Karpas-422 (cell line): ENCODE measurements at regions not wholly inside any gene's neighbourhood (a gene's known extent, or its start where the extent isn't known, plus 50 kb on each side); places are given as distances from the start of the nearest gene placed in this dataset.
"Not testable (repeated sequence)": the region's sequence is repeated elsewhere in the genome, so short reads cannot be mapped to it uniquely, and the experiment has no call there.

ENCODE experiments used
- DNase-seq: peaks from one replicate; pipeline ENCODE4 v3.0.0-alpha.2; 2015
- H2AFZ ChIP-seq: fragments of 200-600 bp; sonication (generic); 2 replicates; pipeline ENCODE4 v1.6.1; 2014; ENCODE audit warnings: antibody characterized with exemption, low read length, mixed read lengths
- H3K27ac ChIP-seq: fragments of 200-600 bp; sonication (generic); 2 replicates; pipeline ENCODE4 v1.5.1; 2014; ENCODE audit warnings: mild to moderate bottlenecking, low read length, moderate library complexity
- H3K27me3 ChIP-seq: fragments of 200-600 bp; sonication (generic); 2 replicates; pipeline ENCODE4 v1.6.1; 2014; ENCODE audit warnings: low read length, mixed read lengths
- H3K36me3 ChIP-seq: fragments of 200-600 bp; sonication (generic); 2 replicates; pipeline ENCODE4 v1.6.1; 2014; ENCODE audit warnings: low read length, mixed read lengths; ENCODE audit not compliant: insufficient read depth
- H3K4me1 ChIP-seq: fragments of 200-600 bp; sonication (generic); 2 replicates; pipeline ENCODE4 v1.6.1; 2014; ENCODE audit warnings: mild to moderate bottlenecking, low read length, mixed read lengths
- H3K4me2 ChIP-seq: fragments of 200-600 bp; sonication (generic); 2 replicates; pipeline ENCODE4 v1.6.1; 2014; ENCODE audit warnings: low read length, low read depth, mild to moderate bottlenecking; ENCODE audit not compliant: poor library complexity, severe bottlenecking
- H3K4me3 ChIP-seq: fragments of 200-600 bp; sonication (generic); 2 replicates; pipeline ENCODE4 v1.5.1; 2014; ENCODE audit warnings: mild to moderate bottlenecking, antibody characterized with exemption, low read length, mixed read lengths
- H3K79me2 ChIP-seq: fragments of 200-600 bp; sonication (generic); 2 replicates; pipeline ENCODE4 v1.6.1; 2014; ENCODE audit warnings: mild to moderate bottlenecking, low read length, mixed read lengths
- H3K9ac ChIP-seq: fragments of 200-600 bp; sonication (generic); 2 replicates; pipeline ENCODE4 v1.6.0; 2014; ENCODE audit warnings: low read length
- H3K9me2 ChIP-seq: fragments of 200-600 bp; sonication (generic), shearing (Covaris generic); replicated peaks from 2 replicates; pipeline ENCODE4 v1.6.0; 2014; ENCODE audit warnings: mild to moderate bottlenecking, low read length, moderate library complexity; ENCODE audit not compliant: insufficient read depth
- H3K9me3 ChIP-seq: fragments of 300-700, 200-600 bp; sonication (generic); 2 replicates; pipeline ENCODE4 v1.6.1; 2014; ENCODE audit warnings: low read length, mixed read lengths
- H4K20me1 ChIP-seq: fragments of 200-600 bp; sonication (generic); 2 replicates; pipeline ENCODE4 v1.6.1; 2014; ENCODE audit warnings: mild to moderate bottlenecking, antibody characterized with exemption, low read length, low read depth; ENCODE audit not compliant: insufficient read depth

- no peaks in the 10 kb centered on the region for H4K20me1 ChIP-seq
- H3K4me2 ChIP-seq, result no peak overlapping the region
- no peak overlapping the region for H3K9ac ChIP-seq
- peaks cover 11% of the 10 kb centered on the region; the same call in 1 of the 2 replicates for H3K9me3 ChIP-seq
- no peak for DNase-seq
- no peak overlapping the region for H3K27ac ChIP-seq
- no peaks in the 10 kb centered on the region for H3K79me2 ChIP-seq
- H3K9me2 ChIP-seq, result no peaks in the 10 kb centered on the region
- no peaks in the 10 kb centered on the region for H3K27me3 ChIP-seq
- no peaks in the 10 kb centered on the region for H3K4me1 ChIP-seq
- H3K36me3 ChIP-seq, result no peaks in the 10 kb centered on the region
- no peak overlapping the region for H3K4me3 ChIP-seq
- no peak overlapping the region for H2AFZ ChIP-seq
These were observed 622.8 kb upstream of the ZNF385D start for GRCh38 chr3:22373827-22374226.

- no peaks in the 10 kb centered on the region for H3K4me1 ChIP-seq
- no peak overlapping the region for H3K27ac ChIP-seq
- H3K27me3 ChIP-seq, result no peaks in the 10 kb centered on the region
- H3K4me3 ChIP-seq, result no peak overlapping the region
- no peaks in the 10 kb centered on the region for H3K9me2 ChIP-seq
- H3K9me3 ChIP-seq, result peaks cover 11% of the 10 kb centered on the region; the same call in 1 of the 2 replicates
- H3K4me2 ChIP-seq, result no peak overlapping the region
- no peak overlapping the region for H3K9ac ChIP-seq
- H2AFZ ChIP-seq, result no peak overlapping the region
- no peaks in the 10 kb centered on the region for H4K20me1 ChIP-seq
- DNase-seq, result no peak
- no peaks in the 10 kb centered on the region for H3K36me3 ChIP-seq
- no peaks in the 10 kb centered on the region for H3K79me2 ChIP-seq
These were observed 626.4 kb upstream of the ZNF385D start for GRCh38 chr3:22377421-22377820.

- H3K36me3 ChIP-seq, result no peaks in the 10 kb centered on the region
- H3K27me3 ChIP-seq, result no peaks in the 10 kb centered on the region
- H4K20me1 ChIP-seq, result no peaks in the 10 kb centered on the region
- H3K9ac ChIP-seq, result no peak overlapping the region
- peaks cover 5% of the 10 kb centered on the region; the same call in 1 of the 2 replicates for H3K9me3 ChIP-seq
- no peaks in the 10 kb centered on the region for H3K9me2 ChIP-seq
- H3K27ac ChIP-seq, result no peak overlapping the region
- H3K4me3 ChIP-seq, result no peak overlapping the region
- no peak overlapping the region for H2AFZ ChIP-seq
- H3K4me2 ChIP-seq, result no peak overlapping the region
- H3K4me1 ChIP-seq, result no peaks in the 10 kb centered on the region
- no peaks in the 10 kb centered on the region for H3K79me2 ChIP-seq
- no peak for DNase-seq
These were observed 627.9 kb upstream of the ZNF385D start for GRCh38 chr3:22378869-22379268.

- Histone ChIP-seq H3K4me1 (no peaks in the 10 kb centered on the region), H3K27me3 (no peaks in the 10 kb centered on the region), H3K27ac (no peak overlapping the region), H3K4me3 (no peak overlapping the region), H3K36me3 (no peaks in the 10 kb centered on the region), H4K20me1 (no peaks in the 10 kb centered on the region), H3K9me2 (no peaks in the 10 kb centered on the region), H2AFZ (no peak overlapping the region), H3K9ac (no peak overlapping the region), H3K79me2 (no peaks in the 10 kb centered on the region), H3K4me2 (no peak overlapping the region), H3K9me3 (no peaks in the 10 kb centered on the region; the same call in 1 of the 2 replicates)
- DNase-seq, result no peak
These were observed 629.2 kb upstream of the ZNF385D start for GRCh38 chr3:22380253-22380652.

GRCh38 chr3:22381564-22381963, 630.6 kb upstream of the ZNF385D start:
- not testable (repeated sequence) for H3K9me3 ChIP-seq, DNase-seq, H4K20me1 ChIP-seq, H3K27ac ChIP-seq, H3K79me2 ChIP-seq, H3K4me3 ChIP-seq, H3K36me3 ChIP-seq, H3K4me2 ChIP-seq, H2AFZ ChIP-seq, H3K9ac ChIP-seq, H3K27me3 ChIP-seq, H3K9me2 ChIP-seq, H3K4me1 ChIP-seq

GRCh38 chr3:22383285-22383684, 632.3 kb upstream of the ZNF385D start:
- Histone ChIP-seq H3K4me3 (no peak overlapping the region), H3K79me2 (no peaks in the 10 kb centered on the region), H2AFZ (no peak overlapping the region), H3K9ac (no peak overlapping the region), H3K27me3 (no peaks in the 10 kb centered on the region), H3K9me2 (no peaks in the 10 kb centered on the region), H3K27ac (no peak overlapping the region), H4K20me1 (no peaks in the 10 kb centered on the region), H3K4me2 (no peak overlapping the region), H3K4me1 (no peaks in the 10 kb centered on the region), H3K36me3 (no peaks in the 10 kb centered on the region), H3K9me3 (no peaks in the 10 kb centered on the region; the same call in 1 of the 2 replicates)
- no peak for DNase-seq

GRCh38 chr3:22386107-22386506, 635.1 kb upstream of the ZNF385D start:
- Histone ChIP-seq H3K4me2 (no peak overlapping the region), H3K9ac (no peak overlapping the region), H3K27ac (no peak overlapping the region), H3K79me2 (no peaks in the 10 kb centered on the region), H3K4me3 (no peak overlapping the region), H3K27me3 (no peaks in the 10 kb centered on the region), H4K20me1 (no peaks in the 10 kb centered on the region), H3K9me3 (no peaks in the 10 kb centered on the region), H2AFZ (no peak overlapping the region), H3K4me1 (no peaks in the 10 kb centered on the region), H3K9me2 (no peaks in the 10 kb centered on the region), H3K36me3 (no peaks in the 10 kb centered on the region)
- no peak for DNase-seq

- no peaks in the 10 kb centered on the region for H3K9me3 ChIP-seq
- H3K4me1 ChIP-seq, result no peaks in the 10 kb centered on the region
- no peaks in the 10 kb centered on the region for H3K27me3 ChIP-seq
- H3K9me2 ChIP-seq, result no peaks in the 10 kb centered on the region
- no peak overlapping the region for H3K4me3 ChIP-seq
- no peak overlapping the region for H3K9ac ChIP-seq
- H3K27ac ChIP-seq, result no peak overlapping the region
- no peak overlapping the region for H2AFZ ChIP-seq
- no peaks in the 10 kb centered on the region for H3K79me2 ChIP-seq
- no peaks in the 10 kb centered on the region for H4K20me1 ChIP-seq
- no peak overlapping the region for H3K4me2 ChIP-seq
- DNase-seq, result no peak
- H3K36me3 ChIP-seq, result no peaks in the 10 kb centered on the region
These were observed 641.3 kb upstream of the ZNF385D start for GRCh38 chr3:22392286-22392685.

- H2AFZ ChIP-seq, result no peak overlapping the region
- no peaks in the 10 kb centered on the region for H3K79me2 ChIP-seq
- no peak overlapping the region for H3K4me3 ChIP-seq
- H3K36me3 ChIP-seq, result no peaks in the 10 kb centered on the region
- no peaks in the 10 kb centered on the region for H4K20me1 ChIP-seq
- H3K4me2 ChIP-seq, result no peak overlapping the region
- H3K9ac ChIP-seq, result no peak overlapping the region
- DNase-seq, result no peak
- H3K9me3 ChIP-seq, result no peaks in the 10 kb centered on the region
- H3K4me1 ChIP-seq, result no peaks in the 10 kb centered on the region
- no peak overlapping the region for H3K27ac ChIP-seq
- no peaks in the 10 kb centered on the region for H3K9me2 ChIP-seq
- H3K27me3 ChIP-seq, result no peaks in the 10 kb centered on the region
These were observed 641.8 kb upstream of the ZNF385D start for GRCh38 chr3:22392859-22393258.
